WERI-Rb-1 (cell line): ENCODE measurements at regions not wholly inside any gene's neighbourhood (a gene's known extent, or its start where the extent isn't known, plus 50 kb on each side); places are given as distances from the start of the nearest gene placed in this dataset.

Experiments
- DNase-seq: peaks from one replicate; pipeline ENCODE4 v3.0.0-alpha.2; 2020
- H3K27ac ChIP-seq: fragments of 250-450 bp; sonication (Bioruptor Pico); 2 replicates; pipeline ENCODE4 v1.5.1; 2020; ENCODE audit warnings: mild to moderate bottlenecking, moderate library complexity
- H3K27me3 ChIP-seq: fragments of 250-450 bp; sonication (Bioruptor Pico); 2 replicates; pipeline ENCODE4 v1.5.1; 2021; ENCODE audit warnings: mild to moderate bottlenecking, low read depth, moderate library complexity; ENCODE audit not compliant: insufficient read depth, severe bottlenecking
- H3K36me3 ChIP-seq: fragments of 250-450 bp; sonication (Bioruptor Pico); 2 replicates; pipeline ENCODE4 v1.5.1; 2020; ENCODE audit warnings: mild to moderate bottlenecking, moderate library complexity
- H3K4me3 ChIP-seq: 2 replicates; pipeline ENCODE4 v1.5.1; 2011; ENCODE audit warnings: low read depth, mild to moderate bottlenecking, control low read depth, low read length
- H3K9me3 ChIP-seq: fragments of 250-450 bp; sonication (Bioruptor Pico); 2 replicates; pipeline ENCODE4 v1.5.1; 2021; ENCODE audit warnings: mild to moderate bottlenecking, moderate library complexity; ENCODE audit not compliant: severe bottlenecking
- TF ChIP-seq, protein P1 (sequence below): IDR thresholded peaks from 2 replicates; pipeline ENCODE4 v1.5.1; 2011; ENCODE audit warnings: low read depth, mild to moderate bottlenecking, control low read depth, inconsistent platforms, low read length

DNA sequence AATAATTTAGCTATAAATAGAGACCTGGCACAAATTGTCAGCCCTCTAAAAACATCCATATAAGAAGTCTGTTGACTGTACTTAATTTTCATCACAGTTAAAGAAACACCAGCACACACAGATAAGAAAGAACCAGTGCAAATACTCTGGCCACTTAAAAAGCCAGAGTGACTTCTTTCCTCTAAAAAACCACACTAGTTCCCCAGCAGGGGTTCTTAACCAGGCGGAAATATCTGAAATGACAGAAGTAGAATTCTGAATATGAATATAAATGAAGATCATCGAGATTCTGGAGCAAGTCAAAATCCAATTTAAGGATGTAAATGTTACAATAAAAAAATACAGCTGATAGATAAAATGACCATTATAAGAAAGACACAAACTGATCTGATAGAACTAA, 870.6 kb upstream of the ADGRL4 start:
- Histone ChIP-seq H3K36me3 (no peaks in the 10 kb centered on the region), H3K27me3 (no peaks in the 10 kb centered on the region), H3K9me3 (no peaks in the 10 kb centered on the region), H3K27ac (no peak overlapping the region), H3K4me3 (no peak overlapping the region)
- no peak for DNase-seq
- TF ChIP-seq, protein P1, sequence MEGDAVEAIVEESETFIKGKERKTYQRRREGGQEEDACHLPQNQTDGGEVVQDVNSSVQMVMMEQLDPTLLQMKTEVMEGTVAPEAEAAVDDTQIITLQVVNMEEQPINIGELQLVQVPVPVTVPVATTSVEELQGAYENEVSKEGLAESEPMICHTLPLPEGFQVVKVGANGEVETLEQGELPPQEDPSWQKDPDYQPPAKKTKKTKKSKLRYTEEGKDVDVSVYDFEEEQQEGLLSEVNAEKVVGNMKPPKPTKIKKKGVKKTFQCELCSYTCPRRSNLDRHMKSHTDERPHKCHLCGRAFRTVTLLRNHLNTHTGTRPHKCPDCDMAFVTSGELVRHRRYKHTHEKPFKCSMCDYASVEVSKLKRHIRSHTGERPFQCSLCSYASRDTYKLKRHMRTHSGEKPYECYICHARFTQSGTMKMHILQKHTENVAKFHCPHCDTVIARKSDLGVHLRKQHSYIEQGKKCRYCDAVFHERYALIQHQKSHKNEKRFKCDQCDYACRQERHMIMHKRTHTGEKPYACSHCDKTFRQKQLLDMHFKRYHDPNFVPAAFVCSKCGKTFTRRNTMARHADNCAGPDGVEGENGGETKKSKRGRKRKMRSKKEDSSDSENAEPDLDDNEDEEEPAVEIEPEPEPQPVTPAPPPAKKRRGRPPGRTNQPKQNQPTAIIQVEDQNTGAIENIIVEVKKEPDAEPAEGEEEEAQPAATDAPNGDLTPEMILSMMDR: no peak

GRCh38 chr1:79875187-79875586, 868.7 kb upstream of the ADGRL4 start:
- Histone ChIP-seq H3K27ac (no peak overlapping the region), H3K36me3 (no peaks in the 10 kb centered on the region), H3K4me3 (no peak overlapping the region), H3K27me3 (no peaks in the 10 kb centered on the region), H3K9me3 (no peaks in the 10 kb centered on the region)
- TF ChIP-seq, protein P1: no peak
- DNase-seq: no peak

GRCh38 chr1:79874289-79874688, 867.8 kb upstream of the ADGRL4 start:
- DNase-seq: no peak
- TF ChIP-seq, protein P1: no peak
- Histone ChIP-seq H3K4me3 (no peak overlapping the region), H3K36me3 (no peaks in the 10 kb centered on the region), H3K9me3 (no peaks in the 10 kb centered on the region), H3K27me3 (no peaks in the 10 kb centered on the region), H3K27ac (no peak overlapping the region)

DNA sequence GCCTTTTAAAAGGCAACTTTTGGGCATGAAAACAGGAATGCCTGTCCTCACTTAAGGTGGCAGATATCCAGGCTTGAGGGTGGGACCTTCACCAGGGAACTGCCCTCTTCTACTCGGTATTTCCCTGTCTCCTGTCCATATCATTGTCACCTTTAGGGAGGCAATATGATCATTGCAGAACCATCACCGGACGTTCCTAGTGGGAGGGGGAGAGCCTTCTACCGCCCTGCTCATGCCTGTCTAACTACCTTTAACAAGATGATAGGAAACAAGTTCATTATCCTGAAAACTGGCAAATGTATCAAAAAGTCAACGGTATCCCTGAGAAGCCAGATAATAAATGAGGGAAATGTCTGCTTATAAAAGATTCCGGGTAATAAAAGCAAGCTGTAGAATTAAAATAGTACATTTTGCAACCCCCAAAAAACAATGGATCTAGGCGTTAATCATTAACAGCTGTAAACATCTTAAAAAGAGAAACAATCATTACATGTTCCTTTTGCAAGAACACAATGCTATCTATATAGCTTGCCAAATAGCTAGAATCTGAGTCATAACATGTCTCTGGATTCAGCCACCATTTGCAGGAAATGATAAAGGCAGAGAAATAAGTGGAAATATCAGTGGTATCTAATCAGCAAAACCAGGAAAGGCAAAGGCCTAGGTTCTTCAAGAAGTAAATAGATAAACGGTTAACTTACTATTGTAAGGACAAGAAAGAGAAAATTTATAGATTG, 852.9 kb upstream of the ADGRL4 start:
- TF ChIP-seq, protein P1: no peak
- H3K27me3 ChIP-seq: no peaks in the 10 kb centered on the region
- DNase-seq: no peak
- no peak overlapping the region for H3K4me3 ChIP-seq
- H3K36me3 ChIP-seq: no peaks in the 10 kb centered on the region
- no peak overlapping the region for H3K27ac ChIP-seq
- H3K9me3 ChIP-seq: no peaks in the 10 kb centered on the region

DNA sequence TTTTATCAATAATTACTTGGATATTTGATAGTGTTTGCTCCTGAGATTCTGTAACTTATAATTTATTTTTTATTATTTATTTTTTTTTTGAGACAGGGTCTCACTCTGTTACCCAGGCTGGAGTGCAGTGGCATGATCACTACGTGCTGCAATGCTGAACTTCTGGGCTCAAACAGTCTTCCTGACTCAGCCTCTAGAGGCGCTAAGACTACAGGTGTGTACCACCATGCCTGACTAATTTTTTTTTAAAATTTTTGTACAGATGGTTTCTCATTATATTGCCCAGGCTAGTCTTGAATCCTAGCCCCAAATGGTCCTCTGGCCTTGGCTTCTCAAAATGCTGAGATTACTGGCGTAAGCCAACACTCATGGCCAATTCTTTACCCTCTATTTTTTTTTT, 845.5 kb upstream of the ADGRL4 start:
- Histone ChIP-seq H3K27me3 (no peaks in the 10 kb centered on the region), H3K4me3 (no peak overlapping the region), H3K9me3 (no peaks in the 10 kb centered on the region), H3K27ac (no peak overlapping the region), H3K36me3 (no peaks in the 10 kb centered on the region)
- DNase-seq: no peak
- TF ChIP-seq, protein P1: no peak

- TF ChIP-seq, protein P1: no peak
- Histone ChIP-seq H3K27ac (no peak overlapping the region), H3K36me3 (no peaks in the 10 kb centered on the region), H3K9me3 (no peaks in the 10 kb centered on the region), H3K4me3 (no peak overlapping the region), H3K27me3 (no peaks in the 10 kb centered on the region)
- no peak for DNase-seq
Measured at GRCh38 chr1:79849388-79849787, 842.9 kb upstream of the ADGRL4 start.
